ENCODE measurements at regions not wholly inside any gene's neighbourhood (a gene's known extent, or its start where the extent isn't known, plus 50 kb on each side); places are given as distances from the start of the nearest gene placed in this dataset.
A peak's percentile ranks its signal among the peaks of the same experiment; 100 is the strongest.

- no peak for DNase-seq
Observed at GRCh38 chr13:82822935-82823334, 1059.3 kb downstream of the SLITRK1 start.

- peak; percentile 26 for DNase-seq
Observed at GRCh38 chr13:82817133-82817532, 1065.1 kb downstream of the SLITRK1 start.

GRCh38 chr13:82815791-82816190 is 1066.5 kb downstream of the SLITRK1 start:
- DNase-seq = no peak

GRCh38 chr13:82803341-82803740 is 1078.9 kb downstream of the SLITRK1 start:
- DNase-seq = no peak

- DNase-seq = no peak
Observed at GRCh38 chr13:82802528-82802927, 1079.7 kb downstream of the SLITRK1 start.

- no peak for DNase-seq
Observed at GRCh38 chr13:82800391-82800790, 1081.9 kb downstream of the SLITRK1 start.

GRCh38 chr13:82797876-82798275 is 1084.4 kb downstream of the SLITRK1 start:
- DNase-seq = no peak

- DNase-seq = no peak
Observed at GRCh38 chr13:82791035-82791434, 1091.2 kb downstream of the SLITRK1 start.

GRCh38 chr13:82772816-82773215 is 1109.5 kb downstream of the SLITRK1 start:
- DNase-seq = peak; percentile 22

- DNase-seq = no peak
Observed at GRCh38 chr13:82766732-82767321, 1115.4 kb downstream of the SLITRK1 start.

GRCh38 chr13:82758044-82758443 is 1124.2 kb downstream of the SLITRK1 start:
- no peak for DNase-seq

GRCh38 chr13:82751206-82751605 is 1131.1 kb downstream of the SLITRK1 start:
- no peak for DNase-seq

- DNase-seq = no peak
Observed at GRCh38 chr13:82749551-82749950, 1132.7 kb downstream of the SLITRK1 start.

GRCh38 chr13:82747958-82748357 is 1134.3 kb downstream of the SLITRK1 start:
- no peak for DNase-seq

GRCh38 chr13:82747291-82747690 is 1135.0 kb downstream of the SLITRK1 start:
- no peak for DNase-seq

GRCh38 chr13:82740442-82740841 is 1141.8 kb downstream of the SLITRK1 start:
- DNase-seq = no peak

- no peak for DNase-seq
Observed at GRCh38 chr13:82739881-82740280, 1142.4 kb downstream of the SLITRK1 start.

GRCh38 chr13:82729401-82729800 is 1152.9 kb downstream of the SLITRK1 start:
- DNase-seq = no peak

GRCh38 chr13:82720986-82721385 is 1161.3 kb downstream of the SLITRK1 start:
- no peak for DNase-seq

GRCh38 chr13:82719987-82720386 is 1162.3 kb downstream of the SLITRK1 start:
- no peak for DNase-seq

- DNase-seq = no peak
Observed at GRCh38 chr13:82717249-82717648, 1165.0 kb downstream of the SLITRK1 start.

- DNase-seq = no peak
Observed at GRCh38 chr13:82713687-82714405, 1168.4 kb downstream of the SLITRK1 start.

GRCh38 chr13:82702513-82702912 is 1179.8 kb downstream of the SLITRK1 start:
- DNase-seq = no peak

- no peak for DNase-seq
Observed at GRCh38 chr13:82701020-82701419, 1181.3 kb downstream of the SLITRK1 start.
